Prostate gland (tissue), 2 donors: ENCODE measurements at regions not wholly inside any gene's neighbourhood (a gene's known extent, or its start where the extent isn't known, plus 50 kb on each side); places are given as distances from the start of the nearest gene placed in this dataset.

Source experiments
- DNase-seq: peaks from one replicate; pipeline ENCODE4 v3.0.0-alpha.2; 2019; ENCODE audit warnings: low spot score
- H3K27ac ChIP-seq, 2 donors: fragments of 200-600 bp; sonication (generic); 2 replicates each; pipeline ENCODE4 v1.5.1; 2017 to 2019
- H3K27me3 ChIP-seq: fragments of 200-600 bp; sonication (generic); replicated peaks from 2 replicates; pipeline ENCODE4 v1.5.1; 2019; ENCODE audit not compliant: insufficient read depth
- H3K36me3 ChIP-seq, 2 donors: fragments of 200-600 bp; sonication (generic); 1 replicate in 1 of 2; 2 replicates in 1 of 2; pipeline versions ENCODE4 v1.5.1 to v1.8.1; 2017 to 2019
- H3K4me1 ChIP-seq: fragments of 200-600 bp; sonication (generic); replicated peaks from 2 replicates; pipeline ENCODE4 v1.5.1; 2019
- H3K4me3 ChIP-seq, 2 donors: fragments of 200-600 bp; sonication (generic); 2 replicates each; pipeline ENCODE4 v1.5.1; 2017 to 2019
- H3K9me3 ChIP-seq: fragments of 200-600 bp; sonication (generic); 2 replicates; pipeline ENCODE4 v1.5.1; 2017
- CTCF ChIP-seq, 4 experiments: fragments of 200-600 bp in 2 of 4; fragments of 450-650 bp in 2 of 4; sonication (generic) in 2 of 4; IDR thresholded peaks; 1 replicate in 3 of 4; 2 replicates in 1 of 4; pipeline ENCODE4 v1.5.1; 2016 to 2019; ENCODE audit warnings: antibody characterized with exemption in 4 of 4, mild to moderate bottlenecking in 2 of 4, moderate library complexity in 2 of 4
- POLR2A ChIP-seq: fragments of 450-650 bp; IDR thresholded peaks from one replicate; pipeline ENCODE4 v1.6.1; 2016; ENCODE audit warnings: antibody characterized with exemption, mild to moderate bottlenecking
- POLR2AphosphoS5 ChIP-seq: sonication (generic); formaldehyde crosslinking; IDR thresholded peaks from one replicate; pipeline ENCODE4 v1.6.1; 2017; ENCODE audit warnings: antibody characterized with exemption
- WGBS: methylation state at CpG from one replicate; pipeline ENCODE4 v1.1.5; 2018; 5-methylcytosine and 5-hydroxymethylcytosine counted together
- intact Hi-C: fragments of 100-400 bp; cut with DNase I; formaldehyde crosslinking; loops from one replicate; pipeline ENCODE4 v1.14.2; 2022

DNA sequence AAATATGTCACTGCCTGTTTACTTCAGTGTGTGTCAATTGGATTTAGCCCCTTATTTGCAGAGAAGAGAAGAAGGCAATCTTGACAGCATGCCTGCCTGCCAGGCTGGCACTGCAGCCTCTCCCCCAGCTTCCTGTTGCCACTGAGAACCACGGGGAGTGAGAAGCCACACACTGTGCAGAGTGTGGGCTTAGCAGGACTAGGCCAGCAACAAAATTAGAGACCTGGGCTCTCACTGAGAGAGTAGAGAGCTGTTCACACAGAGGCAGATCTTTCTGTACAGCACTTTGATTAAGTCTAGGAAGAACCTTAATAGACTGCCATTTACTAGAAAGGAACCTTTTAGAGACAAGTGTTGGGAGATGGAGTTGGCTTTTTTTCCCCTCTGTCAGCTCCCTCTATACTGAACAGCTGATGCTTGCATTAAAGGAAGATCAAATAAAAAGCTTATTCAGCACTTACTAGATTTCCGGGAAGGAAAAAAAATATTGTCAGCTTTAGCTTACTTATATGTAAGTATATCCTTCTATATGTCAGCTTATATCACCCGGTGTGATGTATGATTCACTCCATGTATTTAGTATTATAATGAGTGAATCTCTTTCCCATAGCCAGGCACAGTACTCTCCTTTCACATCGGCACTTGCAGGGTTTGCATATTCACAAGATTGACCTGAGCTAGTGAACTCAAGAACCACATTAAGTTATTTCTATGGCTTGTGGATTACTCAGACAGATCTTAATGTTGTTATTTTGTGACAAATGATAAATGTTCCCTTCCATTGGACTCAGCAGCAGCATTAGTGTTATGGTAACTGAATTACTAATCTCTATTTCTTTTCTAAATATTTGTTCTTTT is 851.0 kb upstream of the EPHA7 start:
- no peak for DNase-seq
- Histone ChIP-seq H3K4me1 (no peaks in the 10 kb centered on the region), H3K9me3 (no peaks in the 10 kb centered on the region), H3K27ac (no peak overlapping the region), H3K4me3 (no peak overlapping the region), H3K36me3 (no peaks in the 10 kb centered on the region), H3K27me3 (no peaks in the 10 kb centered on the region)
- no peak for TF ChIP-seq CTCF (IDR thresholded peaks at IDR 0.05)
- TF ChIP-seq POLR2AphosphoS5: no peak
- no peak for TF ChIP-seq POLR2A
- WGBS: 65% methylated on average over 4 of the region's 4 CpGs
- intact Hi-C loops: no loop called here

DNA sequence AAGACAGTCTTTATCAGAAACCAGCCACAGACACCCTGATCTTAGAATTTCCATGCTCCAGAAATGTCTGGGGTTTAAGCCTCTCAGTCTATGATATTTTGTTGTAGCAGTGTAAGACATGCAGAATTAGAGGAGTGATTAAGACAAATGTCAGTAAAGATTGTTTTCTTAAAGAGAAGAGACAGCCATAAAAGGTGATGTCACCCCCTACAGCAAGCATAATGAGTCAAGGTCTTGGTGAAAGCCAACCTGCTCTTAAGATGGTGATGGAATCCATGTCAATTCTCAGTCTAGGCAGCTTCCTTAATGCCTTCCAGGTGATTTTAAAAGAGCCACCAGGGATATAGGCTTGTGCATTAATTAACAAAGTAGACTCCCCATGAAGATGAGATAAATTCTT is 849.9 kb upstream of the EPHA7 start:
- Histone ChIP-seq H3K4me1 (no peaks in the 10 kb centered on the region), H3K27ac (no peak overlapping the region), H3K9me3 (no peaks in the 10 kb centered on the region), H3K4me3 (no peak overlapping the region), H3K27me3 (no peaks in the 10 kb centered on the region), H3K36me3 (no peaks in the 10 kb centered on the region)
- no peak for TF ChIP-seq POLR2AphosphoS5
- TF ChIP-seq CTCF (IDR thresholded peaks at IDR 0.05): no peak
- no peak for TF ChIP-seq POLR2A
- DNase-seq: no peak
- intact Hi-C loops: no loop called here

DNA sequence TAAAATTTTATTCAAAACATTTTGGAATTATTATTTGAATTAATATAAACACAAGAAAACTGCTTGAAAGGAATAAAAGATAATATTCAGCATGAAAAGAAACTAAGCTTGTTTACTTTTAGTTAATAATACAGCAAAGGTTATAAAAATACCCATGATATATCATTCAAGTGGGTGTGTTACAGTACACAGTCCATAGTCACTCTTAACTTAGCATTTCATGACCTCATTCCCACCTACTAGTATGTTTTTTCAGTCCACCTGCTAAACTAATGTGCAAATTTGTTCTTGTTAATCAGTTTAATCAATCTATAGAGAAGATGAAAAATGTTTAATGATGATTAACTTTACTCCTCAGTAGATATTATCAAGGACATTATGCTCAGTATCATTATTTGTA is 841.4 kb upstream of the EPHA7 start:
- no peak for TF ChIP-seq POLR2A
- TF ChIP-seq CTCF (IDR thresholded peaks at IDR 0.05): no peak
- TF ChIP-seq POLR2AphosphoS5: no peak
- H3K36me3 ChIP-seq: no peaks in the 10 kb centered on the region
- no peaks in the 10 kb centered on the region for H3K27me3 ChIP-seq
- intact Hi-C loops: no loop called here
- H3K9me3 ChIP-seq: no peaks in the 10 kb centered on the region
- no peak for DNase-seq
- H3K4me3 ChIP-seq: no peak overlapping the region
- no peak overlapping the region for H3K27ac ChIP-seq
- H3K4me1 ChIP-seq: no peaks in the 10 kb centered on the region

DNA sequence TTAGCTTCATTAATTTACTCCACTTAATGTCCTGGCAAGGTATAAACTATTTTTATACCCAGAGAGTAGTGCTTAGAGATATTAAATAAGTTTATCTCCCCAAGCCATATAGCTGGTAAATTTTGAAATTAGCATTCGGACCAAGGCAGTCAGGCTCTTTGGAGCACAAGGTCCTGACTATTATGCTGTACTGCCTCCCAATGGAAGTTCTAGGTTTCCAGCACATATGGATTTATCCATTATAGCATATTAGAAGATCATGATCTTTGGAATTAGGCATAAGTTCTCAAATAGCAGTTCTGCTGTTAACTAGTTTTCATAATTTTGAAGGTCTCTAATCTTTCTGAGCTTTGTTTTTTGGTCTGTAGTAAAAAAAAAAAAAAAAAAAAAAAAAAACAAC is 835.3 kb upstream of the EPHA7 start:
- Histone ChIP-seq H3K4me1 (no peaks in the 10 kb centered on the region), H3K27ac (no peak overlapping the region), H3K9me3 (no peaks in the 10 kb centered on the region), H3K36me3 (no peaks in the 10 kb centered on the region), H3K27me3 (no peaks in the 10 kb centered on the region), H3K4me3 (no peak overlapping the region)
- 79% methylated on average over 1 of the region's 1 CpG for WGBS
- no peak for TF ChIP-seq POLR2A
- no peak for TF ChIP-seq POLR2AphosphoS5
- no peak for TF ChIP-seq CTCF (IDR thresholded peaks at IDR 0.05)
- intact Hi-C loops: no loop called here
- no peak for DNase-seq

DNA sequence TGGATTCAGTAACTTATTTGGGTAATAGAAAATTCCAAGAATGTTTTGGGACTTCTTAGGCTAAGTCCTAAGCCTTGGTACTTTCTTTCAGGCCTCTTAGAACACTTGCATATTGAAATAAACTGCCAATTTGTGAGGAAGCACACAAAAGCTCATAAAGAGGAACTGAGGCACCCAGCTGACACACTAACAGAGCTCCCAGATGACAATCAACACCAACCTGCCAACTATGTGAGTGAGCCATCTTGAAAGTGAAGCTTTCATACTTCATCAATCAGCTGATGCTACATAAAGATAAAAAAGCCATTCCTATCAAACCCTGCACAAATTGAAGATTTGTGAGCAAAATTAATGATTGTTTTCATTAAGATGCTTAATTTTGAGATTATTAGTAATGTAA is 832.5 kb upstream of the EPHA7 start:
- H3K27ac ChIP-seq: no peak overlapping the region
- no peaks in the 10 kb centered on the region for H3K9me3 ChIP-seq
- no peaks in the 10 kb centered on the region for H3K27me3 ChIP-seq
- TF ChIP-seq POLR2AphosphoS5 (no peak), CTCF (IDR thresholded peaks at IDR 0.05) (no peak)
- no peaks in the 10 kb centered on the region for H3K4me1 ChIP-seq
- intact Hi-C loops: no loop called here
- no peaks in the 10 kb centered on the region for H3K36me3 ChIP-seq
- no peak overlapping the region for H3K4me3 ChIP-seq
- DNase-seq: no peak
